ENCODE measurements at regions not wholly inside any gene's neighbourhood (a gene's known extent, or its start where the extent isn't known, plus 50 kb on each side); places are given as distances from the start of the nearest gene placed in this dataset.

GRCh38 chr10:4503076-4503475, 322.9 kb upstream of the AKR1E2 start:
- peak; percentile 13 for DNase-seq (ENCODE audit: low read depth)
- H3K4me3 ChIP-seq (ENCODE audit: low read depth, low read length), result no peak overlapping the region
- TF ChIP-seq, protein P1, sequence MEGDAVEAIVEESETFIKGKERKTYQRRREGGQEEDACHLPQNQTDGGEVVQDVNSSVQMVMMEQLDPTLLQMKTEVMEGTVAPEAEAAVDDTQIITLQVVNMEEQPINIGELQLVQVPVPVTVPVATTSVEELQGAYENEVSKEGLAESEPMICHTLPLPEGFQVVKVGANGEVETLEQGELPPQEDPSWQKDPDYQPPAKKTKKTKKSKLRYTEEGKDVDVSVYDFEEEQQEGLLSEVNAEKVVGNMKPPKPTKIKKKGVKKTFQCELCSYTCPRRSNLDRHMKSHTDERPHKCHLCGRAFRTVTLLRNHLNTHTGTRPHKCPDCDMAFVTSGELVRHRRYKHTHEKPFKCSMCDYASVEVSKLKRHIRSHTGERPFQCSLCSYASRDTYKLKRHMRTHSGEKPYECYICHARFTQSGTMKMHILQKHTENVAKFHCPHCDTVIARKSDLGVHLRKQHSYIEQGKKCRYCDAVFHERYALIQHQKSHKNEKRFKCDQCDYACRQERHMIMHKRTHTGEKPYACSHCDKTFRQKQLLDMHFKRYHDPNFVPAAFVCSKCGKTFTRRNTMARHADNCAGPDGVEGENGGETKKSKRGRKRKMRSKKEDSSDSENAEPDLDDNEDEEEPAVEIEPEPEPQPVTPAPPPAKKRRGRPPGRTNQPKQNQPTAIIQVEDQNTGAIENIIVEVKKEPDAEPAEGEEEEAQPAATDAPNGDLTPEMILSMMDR (conservative IDR thresholded peaks at IDR 0.05; ENCODE audit: low read depth, low read length), result no peak

GRCh38 chr10:4501306-4501705, 324.7 kb upstream of the AKR1E2 start:
- TF ChIP-seq, protein P1 (conservative IDR thresholded peaks at IDR 0.05; ENCODE audit: low read depth, low read length), result no peak
- H3K4me3 ChIP-seq (ENCODE audit: low read depth, low read length), result no peak overlapping the region
- peak; percentile 33 for DNase-seq (ENCODE audit: low read depth)

GRCh38 chr10:4498711-4499251, 327.2 kb upstream of the AKR1E2 start:
- TF ChIP-seq, protein P1 (conservative IDR thresholded peaks at IDR 0.05; ENCODE audit: low read depth, low read length), result no peak
- no peak overlapping the region for H3K4me3 ChIP-seq (ENCODE audit: low read depth, low read length)
- peak; percentile 92 for DNase-seq (ENCODE audit: low read depth)

GRCh38 chr10:4494551-4494950, 331.5 kb upstream of the AKR1E2 start:
- H3K4me3 ChIP-seq (ENCODE audit: low read depth, low read length), result no peak overlapping the region
- TF ChIP-seq, protein P1 (conservative IDR thresholded peaks at IDR 0.05; ENCODE audit: low read depth, low read length), result no peak
- peak; percentile 13 for DNase-seq (ENCODE audit: low read depth)

GRCh38 chr10:4492202-4492601, 333.8 kb upstream of the AKR1E2 start:
- DNase-seq (ENCODE audit: low read depth), result no peak
- no peak overlapping the region for H3K4me3 ChIP-seq (ENCODE audit: low read depth, low read length)
- TF ChIP-seq, protein P1 (conservative IDR thresholded peaks at IDR 0.05; ENCODE audit: low read depth, low read length), result no peak

- no peak for DNase-seq (ENCODE audit: low read depth)
- TF ChIP-seq, protein P1 (conservative IDR thresholded peaks at IDR 0.05; ENCODE audit: low read depth, low read length), result no peak
- H3K4me3 ChIP-seq (ENCODE audit: low read depth, low read length), result no peak overlapping the region
Observed at GRCh38 chr10:4488904-4489303, 337.1 kb upstream of the AKR1E2 start.

GRCh38 chr10:4485636-4486035, 340.4 kb upstream of the AKR1E2 start:
- H3K4me3 ChIP-seq (ENCODE audit: low read depth, low read length), result no peak overlapping the region
- TF ChIP-seq, protein P1 (conservative IDR thresholded peaks at IDR 0.05; ENCODE audit: low read depth, low read length), result no peak
- no peak for DNase-seq (ENCODE audit: low read depth)
